T1000 (cell line): ENCODE measurements at regions not wholly inside any gene's neighbourhood (a gene's known extent, or its start where the extent isn't known, plus 50 kb on each side); places are given as distances from the start of the nearest gene placed in this dataset.
"Not testable (repeated sequence)": the region's sequence is repeated elsewhere in the genome, so short reads cannot be mapped to it uniquely, and the experiment has no call there.

ENCODE experiments used
- DNase-seq: peaks from one replicate; lab custom pipeline; 2025; ENCODE audit warnings: mixed read lengths; lab: John Stamatoyannopoulos, UW

GRCh38 chr12:54105809-54106208 lies 52.2 kb downstream of the HOXC4 start:
- not testable (repeated sequence) for DNase-seq

GRCh38 chr12:54106252-54106651 lies 52.6 kb downstream of the HOXC4 start:
- DNase-seq: not testable (repeated sequence)

GRCh38 chr12:54106803-54107579 lies 53.4 kb downstream of the HOXC4 start:
- DNase-seq: not testable (repeated sequence)

- DNase-seq: not testable (repeated sequence)
Measured at GRCh38 chr12:54112336-54112735, 58.7 kb downstream of the HOXC4 start.

DNA sequence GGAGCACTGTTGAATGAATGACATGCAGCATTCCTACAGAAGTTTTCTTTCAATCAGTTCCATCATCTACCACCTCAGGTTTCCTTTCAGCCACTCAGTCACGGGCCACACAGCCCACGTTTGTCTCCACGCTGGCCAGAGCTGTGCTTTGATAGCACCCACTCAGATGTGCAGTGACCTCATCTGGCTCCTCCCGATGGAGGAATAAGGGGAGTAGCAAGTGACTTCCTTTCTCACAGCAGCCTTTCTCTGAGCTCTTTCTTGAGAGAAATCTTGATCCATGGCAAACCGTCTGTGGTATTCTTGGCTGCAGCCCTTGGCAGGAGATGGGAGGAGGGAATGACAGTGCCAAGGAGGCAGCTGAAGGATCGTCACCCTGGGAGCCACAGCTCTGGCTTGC lies 62.4 kb downstream of the HOXC4 start:
- DNase-seq: not testable (repeated sequence)

- not testable (repeated sequence) for DNase-seq
Measured at GRCh38 chr12:54117392-54117791, 63.8 kb downstream of the HOXC4 start.

- DNase-seq: not testable (repeated sequence)
Measured at GRCh38 chr12:54119082-54119481, 65.4 kb downstream of the HOXC4 start.

- DNase-seq: not testable (repeated sequence)
Measured at GRCh38 chr12:54123981-54124380, 64.8 kb downstream of the SMUG1 start.

DNA sequence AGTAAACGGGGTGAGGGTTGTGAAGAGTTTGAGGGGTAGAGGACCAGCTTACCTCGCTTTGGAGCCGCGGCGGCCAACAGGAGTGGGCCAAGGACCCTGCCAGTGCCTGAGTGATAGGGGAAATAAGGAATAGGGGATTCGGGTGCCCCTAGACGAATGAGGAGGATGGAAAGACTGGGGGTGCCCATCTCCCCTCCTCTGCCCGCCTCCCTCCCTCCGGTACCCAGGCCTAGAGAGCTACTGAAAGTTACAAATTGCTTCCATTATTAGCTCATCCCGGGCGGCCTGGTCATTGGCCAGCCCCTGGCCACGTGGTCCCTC lies 63.1 kb downstream of the SMUG1 start:
- not testable (repeated sequence) for DNase-seq

DNA sequence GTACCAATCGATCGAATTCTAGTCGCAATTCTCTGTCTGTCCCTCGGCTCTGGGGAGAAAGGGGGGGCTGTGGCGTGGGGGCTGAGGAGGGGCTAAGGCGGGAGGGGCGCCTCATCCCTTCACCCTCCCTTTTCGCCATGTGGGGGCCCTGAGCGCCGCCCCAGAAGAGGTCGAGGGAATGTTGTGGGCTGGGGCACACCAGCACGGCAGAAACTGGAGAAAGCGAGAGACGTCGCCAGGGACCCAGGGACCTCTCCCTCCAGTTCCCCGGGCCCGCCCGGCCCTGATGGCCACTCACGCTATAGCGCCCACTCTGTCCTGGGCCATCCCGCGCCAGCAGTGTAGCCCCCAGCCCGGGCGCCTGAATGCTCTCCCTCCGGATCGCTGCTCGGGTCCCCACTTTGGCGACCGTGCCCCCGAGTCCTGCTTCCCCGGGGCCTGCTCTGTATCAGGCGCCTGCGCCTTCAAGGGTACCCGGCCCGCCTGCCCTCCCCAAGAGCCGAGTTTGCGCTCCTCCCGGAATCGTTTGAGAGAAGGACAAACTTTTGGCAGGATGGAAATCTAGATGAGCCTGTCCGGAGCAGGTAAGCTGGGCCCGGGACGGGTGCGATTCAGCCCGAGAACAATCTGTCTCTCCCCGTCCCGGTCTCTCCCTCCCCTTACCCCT lies 62.6 kb downstream of the SMUG1 start:
- peak; percentile 99 for DNase-seq

GRCh38 chr12:54126696-54127537 lies 61.9 kb downstream of the SMUG1 start:
- DNase-seq: peak; percentile 99

DNA sequence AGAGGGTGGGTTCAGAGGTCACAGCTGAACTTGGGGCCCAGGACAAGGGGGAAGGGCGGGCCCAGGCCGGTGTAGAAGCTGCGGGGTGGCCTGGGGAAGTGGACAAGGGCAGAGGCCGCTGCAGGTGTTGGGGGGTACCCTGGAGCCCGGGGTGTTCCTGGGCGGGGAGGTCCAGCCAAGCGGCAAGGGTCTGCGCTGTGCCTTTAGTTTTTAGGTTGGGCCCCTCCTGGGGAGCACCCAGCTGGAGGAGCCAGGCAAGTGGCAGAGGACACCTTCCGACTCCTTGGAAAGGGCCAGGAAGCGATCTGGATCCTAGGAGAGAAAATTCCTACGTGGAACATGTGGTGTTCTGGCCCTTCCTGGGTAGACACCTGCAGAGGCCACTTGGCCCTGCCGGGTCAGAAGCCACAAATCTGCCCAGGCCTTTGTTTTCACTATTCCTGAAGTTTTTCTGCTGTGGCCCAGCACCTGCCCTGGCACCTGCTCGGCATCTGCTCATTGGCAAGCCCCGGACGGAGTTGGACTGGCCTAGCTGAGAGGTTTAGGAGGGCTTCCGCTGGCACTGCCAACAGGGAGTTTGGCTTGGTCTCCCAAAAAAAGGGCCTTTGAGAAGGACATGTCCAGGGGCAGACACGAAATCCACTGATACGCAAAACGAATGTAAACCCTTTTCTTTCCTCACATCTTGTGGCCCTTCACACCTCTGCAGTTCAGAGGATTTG lies 61.1 kb downstream of the SMUG1 start:
- no peak for DNase-seq

GRCh38 chr12:54128416-54128815 lies 60.4 kb downstream of the SMUG1 start:
- no peak for DNase-seq

GRCh38 chr12:54129028-54129903 lies 59.5 kb downstream of the SMUG1 start:
- DNase-seq: no peak
